ENCODE measurements at regions not wholly inside any gene's neighbourhood (a gene's known extent, or its start where the extent isn't known, plus 50 kb on each side); places are given as distances from the start of the nearest gene placed in this dataset.
"Not testable (repeated sequence)": the region's sequence is repeated elsewhere in the genome, so short reads cannot be mapped to it uniquely, and the experiment has no call there.

GRCh38 chr2:111532682-111533556 lies 351.1 kb downstream of the ANAPC1 start:
- not testable (repeated sequence) for TF ChIP-seq CTCF (IDR thresholded peaks at IDR 0.05); POLR2A (IDR thresholded peaks at IDR 0.05); EP300 (IDR thresholded peaks at IDR 0.05; ENCODE audit: low read depth)
